ENCODE measurements at regions not wholly inside any gene's neighbourhood (a gene's known extent, or its start where the extent isn't known, plus 50 kb on each side); places are given as distances from the start of the nearest gene placed in this dataset.

GRCh38 chrX:25601323-25601722, 536.8 kb upstream of the MAGEB18 start:
- no peak for DNase-seq
- CTCF ChIA-PET = no interaction called here
- Histone ChIP-seq H3K4me1 (ENCODE audit: control insufficient read depth in 2 of 2, insufficient read depth in 2 of 2, low read length in 2 of 2) (no peaks in the 10 kb centered on the region), H3K36me3 (ENCODE audit: control insufficient read depth in 2 of 3, insufficient read depth in 3 of 3, low read length in 3 of 3) (no peaks in the 10 kb centered on the region), H3K9me3 (ENCODE audit: control insufficient read depth in 2 of 3, low read length in 3 of 3) (no peaks in the 10 kb centered on the region), H3K4me3 (ENCODE audit: low read length) (no peak overlapping the region), H3K27me3 (ENCODE audit: control insufficient read depth in 2 of 2, insufficient read depth in 2 of 2, low read length in 2 of 2) (no peaks in the 10 kb centered on the region), H3K27ac (ENCODE audit: low read depth, low read length) (no peak overlapping the region)
- POLR2A ChIA-PET = no interaction called here
- Mint-ChIP-seq H3K36me3 (no peaks in the 10 kb centered on the region), H3K27ac (no peak overlapping the region), H3K4me3 (no peak overlapping the region), H3K9me3 (peaks cover 0 to 16% (median 5%) of the 10 kb centered on the region in 11 donors), H3K4me1 (no peaks in the 10 kb centered on the region), H3K27me3 (no peaks in the 10 kb centered on the region)
- intact Hi-C loops (cut with micrococcal nuclease) = no loop called here
- no peak for ATAC-seq

- H3K27me3 Mint-ChIP-seq = no peaks in the 10 kb centered on the region
- H3K4me3 ChIP-seq (ENCODE audit: low read length) = no peak overlapping the region
- H3K9me3 ChIP-seq (ENCODE audit: control insufficient read depth in 2 of 3, low read length in 3 of 3) = no peaks in the 10 kb centered on the region
- ChIA-PET POLR2A (no interaction called here), CTCF (no interaction called here)
- no peaks in the 10 kb centered on the region for H3K36me3 ChIP-seq (ENCODE audit: control insufficient read depth in 2 of 3, insufficient read depth in 3 of 3, low read length in 3 of 3)
- H3K36me3 Mint-ChIP-seq = no peaks in the 10 kb centered on the region
- H3K4me1 Mint-ChIP-seq = no peaks in the 10 kb centered on the region
- H3K4me1 ChIP-seq (ENCODE audit: control insufficient read depth in 2 of 2, insufficient read depth in 2 of 2, low read length in 2 of 2) = no peaks in the 10 kb centered on the region
- intact Hi-C loops (cut with micrococcal nuclease) = no loop called here
- H3K4me3 Mint-ChIP-seq = no peak overlapping the region
- no peak for DNase-seq
- H3K27ac Mint-ChIP-seq = no peak overlapping the region
- H3K27ac ChIP-seq (ENCODE audit: low read depth, low read length) = no peak overlapping the region
- peaks cover 0 to 3% (median 0%) of the 10 kb centered on the region in 11 donors for H3K9me3 Mint-ChIP-seq
- no peak for ATAC-seq
- no peaks in the 10 kb centered on the region for H3K27me3 ChIP-seq (ENCODE audit: control insufficient read depth in 2 of 2, insufficient read depth in 2 of 2, low read length in 2 of 2)
Measured at GRCh38 chrX:25618248-25618647, 519.9 kb upstream of the MAGEB18 start.

GRCh38 chrX:25640276-25640675, 497.9 kb upstream of the MAGEB18 start:
- CTCF ChIA-PET = no interaction called here
- H3K4me1 ChIP-seq (ENCODE audit: control insufficient read depth in 2 of 2, insufficient read depth in 2 of 2, low read length in 2 of 2) = no peaks in the 10 kb centered on the region
- no peaks in the 10 kb centered on the region for H3K27me3 Mint-ChIP-seq

GRCh38 chrX:25646156-25646555, 492.0 kb upstream of the MAGEB18 start:
- Histone ChIP-seq H3K9me3 (ENCODE audit: control insufficient read depth in 2 of 3, low read length in 3 of 3) (peaks cover 0 to 3% (median 0%) of the 10 kb centered on the region in 3 experiments), H3K27ac (ENCODE audit: low read depth, low read length) (no peak overlapping the region), H3K4me3 (ENCODE audit: low read length) (no peak overlapping the region), H3K27me3 (ENCODE audit: control insufficient read depth in 2 of 2, insufficient read depth in 2 of 2, low read length in 2 of 2) (no peaks in the 10 kb centered on the region), H3K36me3 (ENCODE audit: control insufficient read depth in 2 of 3, insufficient read depth in 3 of 3, low read length in 3 of 3) (no peaks in the 10 kb centered on the region), H3K4me1 (ENCODE audit: control insufficient read depth in 2 of 2, insufficient read depth in 2 of 2, low read length in 2 of 2) (no peaks in the 10 kb centered on the region)
- Mint-ChIP-seq H3K27me3 (no peaks in the 10 kb centered on the region), H3K36me3 (no peaks in the 10 kb centered on the region), H3K4me3 (no peak overlapping the region), H3K4me1 (no peaks in the 10 kb centered on the region), H3K9me3 (peaks cover 0 to 23% (median 4%) of the 10 kb centered on the region in 11 donors), H3K27ac (no peak overlapping the region)
- ATAC-seq (no peak), DNase-seq (no peak)
- intact Hi-C loops (cut with micrococcal nuclease) = no loop called here
- POLR2A ChIA-PET = no interaction called here
- CTCF ChIA-PET = no interaction called here

More at GRCh38 chrX:25640276-25640675, 497.9 kb upstream of the MAGEB18 start:
- Histone ChIP-seq H3K4me3 (ENCODE audit: low read length) (no peak overlapping the region), H3K27ac (ENCODE audit: low read depth, low read length) (no peak overlapping the region), H3K27me3 (ENCODE audit: control insufficient read depth in 2 of 2, insufficient read depth in 2 of 2, low read length in 2 of 2) (no peaks in the 10 kb centered on the region), H3K9me3 (ENCODE audit: control insufficient read depth in 2 of 3, low read length in 3 of 3) (no peaks in the 10 kb centered on the region), H3K36me3 (ENCODE audit: control insufficient read depth in 2 of 3, insufficient read depth in 3 of 3, low read length in 3 of 3) (no peaks in the 10 kb centered on the region)
- ATAC-seq (no peak), DNase-seq (no peak)
- Mint-ChIP-seq H3K27ac (no peak overlapping the region), H3K4me1 (no peaks in the 10 kb centered on the region), H3K36me3 (no peaks in the 10 kb centered on the region), H3K9me3 (peaks cover 0 to 13% (median 3%) of the 10 kb centered on the region in 11 donors), H3K4me3 (no peak overlapping the region)
- intact Hi-C loops (cut with micrococcal nuclease) = no loop called here
- POLR2A ChIA-PET = no interaction called here

GRCh38 chrX:25648790-25649189, 489.4 kb upstream of the MAGEB18 start:
- ATAC-seq (no peak), DNase-seq (no peak)
- Mint-ChIP-seq H3K27me3 (no peaks in the 10 kb centered on the region), H3K4me1 (no peaks in the 10 kb centered on the region), H3K36me3 (no peaks in the 10 kb centered on the region), H3K9me3 (peaks cover 0 to 14% (median 2%) of the 10 kb centered on the region in 11 donors), H3K27ac (no peak overlapping the region), H3K4me3 (no peak overlapping the region)
- intact Hi-C loops (cut with micrococcal nuclease) = no loop called here
- Histone ChIP-seq H3K9me3 (ENCODE audit: control insufficient read depth in 2 of 3, low read length in 3 of 3) (peaks cover 0 to 3% (median 0%) of the 10 kb centered on the region in 3 experiments), H3K27ac (ENCODE audit: low read depth, low read length) (no peak overlapping the region), H3K36me3 (ENCODE audit: control insufficient read depth in 2 of 3, insufficient read depth in 3 of 3, low read length in 3 of 3) (no peaks in the 10 kb centered on the region), H3K27me3 (ENCODE audit: control insufficient read depth in 2 of 2, insufficient read depth in 2 of 2, low read length in 2 of 2) (no peaks in the 10 kb centered on the region), H3K4me3 (ENCODE audit: low read length) (no peak overlapping the region), H3K4me1 (ENCODE audit: control insufficient read depth in 2 of 2, insufficient read depth in 2 of 2, low read length in 2 of 2) (no peaks in the 10 kb centered on the region)
- ChIA-PET POLR2A (no interaction called here), CTCF (no interaction called here)

- DNase-seq (no peak), ATAC-seq (no peak)
- H3K4me3 Mint-ChIP-seq = no peak overlapping the region
- intact Hi-C loops (cut with micrococcal nuclease) = no loop called here
- no peak overlapping the region for H3K27ac Mint-ChIP-seq
- H3K4me1 Mint-ChIP-seq = no peaks in the 10 kb centered on the region
- Histone ChIP-seq H3K36me3 (ENCODE audit: control insufficient read depth in 2 of 3, insufficient read depth in 3 of 3, low read length in 3 of 3) (no peaks in the 10 kb centered on the region), H3K27ac (ENCODE audit: low read depth, low read length) (no peak overlapping the region), H3K4me1 (ENCODE audit: control insufficient read depth in 2 of 2, insufficient read depth in 2 of 2, low read length in 2 of 2) (no peaks in the 10 kb centered on the region), H3K27me3 (ENCODE audit: control insufficient read depth in 2 of 2, insufficient read depth in 2 of 2, low read length in 2 of 2) (no peaks in the 10 kb centered on the region), H3K9me3 (ENCODE audit: control insufficient read depth in 2 of 3, low read length in 3 of 3) (peaks cover 0 to 3% (median 0%) of the 10 kb centered on the region in 3 experiments), H3K4me3 (ENCODE audit: low read length) (no peak overlapping the region)
- H3K9me3 Mint-ChIP-seq = peaks cover 0 to 14% (median 2%) of the 10 kb centered on the region in 11 donors
- ChIA-PET CTCF (no interaction called here), POLR2A (no interaction called here)
- H3K27me3 Mint-ChIP-seq = no peaks in the 10 kb centered on the region
- H3K36me3 Mint-ChIP-seq = no peaks in the 10 kb centered on the region
Measured at GRCh38 chrX:25650216-25650820, 487.8 kb upstream of the MAGEB18 start.

- ATAC-seq (no peak), DNase-seq (no peak)
- Histone ChIP-seq H3K4me3 (ENCODE audit: low read length) (no peak overlapping the region), H3K9me3 (ENCODE audit: control insufficient read depth in 2 of 3, low read length in 3 of 3) (no peaks in the 10 kb centered on the region), H3K36me3 (ENCODE audit: control insufficient read depth in 2 of 3, insufficient read depth in 3 of 3, low read length in 3 of 3) (no peaks in the 10 kb centered on the region), H3K27ac (ENCODE audit: low read depth, low read length) (no peak overlapping the region), H3K27me3 (ENCODE audit: control insufficient read depth in 2 of 2, insufficient read depth in 2 of 2, low read length in 2 of 2) (no peaks in the 10 kb centered on the region), H3K4me1 (ENCODE audit: control insufficient read depth in 2 of 2, insufficient read depth in 2 of 2, low read length in 2 of 2) (no peaks in the 10 kb centered on the region)
- peaks cover 0 to 3% (median 0%) of the 10 kb centered on the region in 11 donors for H3K9me3 Mint-ChIP-seq
- ChIA-PET POLR2A (no interaction called here), CTCF (no interaction called here)
- no peak overlapping the region for H3K27ac Mint-ChIP-seq
- no peaks in the 10 kb centered on the region for H3K36me3 Mint-ChIP-seq
- no peaks in the 10 kb centered on the region for H3K4me1 Mint-ChIP-seq
- intact Hi-C loops (cut with micrococcal nuclease) = no loop called here
- H3K27me3 Mint-ChIP-seq = no peaks in the 10 kb centered on the region
- H3K4me3 Mint-ChIP-seq = no peak overlapping the region
Measured at GRCh38 chrX:25659317-25659716, 478.8 kb upstream of the MAGEB18 start.

All from naive thymus-derived CD4-positive, alpha-beta T cell (primary cell).